C4-2B (cell line): ENCODE measurements at regions not wholly inside any gene's neighbourhood (a gene's known extent, or its start where the extent isn't known, plus 50 kb on each side); places are given as distances from the start of the nearest gene placed in this dataset.

ENCODE experiments used
- CTCF ChIP-seq: fragments of 450-650 bp; conservative IDR thresholded peaks from 2 replicates; pipeline ENCODE4 v1.5.1; 2017; ENCODE audit warnings: mild to moderate bottlenecking
- ZFX ChIP-seq: fragments of 450-650 bp; IDR thresholded peaks from 2 replicates; pipeline ENCODE4 v1.6.1; 2017

GRCh38 chr13:50149932-50150331 is 134.7 kb downstream of the KCNRG start:
- TF ChIP-seq CTCF (no peak), ZFX (no peak)
